ENCODE measurements at regions not wholly inside any gene's neighbourhood (a gene's known extent, or its start where the extent isn't known, plus 50 kb on each side); places are given as distances from the start of the nearest gene placed in this dataset.

- TF ChIP-seq CTCF (IDR thresholded peaks at IDR 0.05; ENCODE audit: low read length) (no peak), EZH2 (IDR thresholded peaks at IDR 0.05; ENCODE audit: borderline replicate concordance, low read length) (no peak)
These were observed 397.4 kb upstream of the PKN2 start for GRCh38 chr1:88286716-88287115.

Data from OCI-LY1 (cell line).